Ishikawa (cell line): ENCODE measurements at regions not wholly inside any gene's neighbourhood (a gene's known extent, or its start where the extent isn't known, plus 50 kb on each side); places are given as distances from the start of the nearest gene placed in this dataset.

Experiments
- CEBPB ChIP-seq: IDR thresholded peaks from 2 replicates; pipeline ENCODE4 v1.6.1; 2012
- CREB1 ChIP-seq: IDR thresholded peaks from 2 replicates; pipeline ENCODE4 v1.6.1; 2012; ENCODE audit warnings: low read depth
- EGR1 ChIP-seq: IDR thresholded peaks from 2 replicates; pipeline ENCODE4 v1.6.1; 2012
- EP300 ChIP-seq: IDR thresholded peaks from 2 replicates; pipeline ENCODE4 v1.6.1; 2012; ENCODE audit warnings: borderline replicate concordance
- FOXM1 ChIP-seq: IDR thresholded peaks from 2 replicates; pipeline ENCODE4 v1.6.1; 2012; ENCODE audit warnings: low read depth, borderline replicate concordance
- NFIC ChIP-seq: IDR thresholded peaks from 2 replicates; pipeline ENCODE4 v1.6.1; 2012
- RAD21 ChIP-seq: IDR thresholded peaks from 2 replicates; pipeline ENCODE4 v1.6.1; 2012; ENCODE audit warnings: low read depth
- TAF1 ChIP-seq: IDR thresholded peaks from 2 replicates; pipeline ENCODE4 v1.6.1; 2012; ENCODE audit warnings: low read depth, mild to moderate bottlenecking
- TCF12 ChIP-seq: IDR thresholded peaks from 2 replicates; pipeline ENCODE4 v1.6.1; 2012; ENCODE audit warnings: low read depth
- TEAD4 ChIP-seq: IDR thresholded peaks from 2 replicates; pipeline ENCODE4 v1.6.1; 2012
- USF1 ChIP-seq: IDR thresholded peaks from 2 replicates; pipeline ENCODE4 v1.6.1; 2012
- YY1 ChIP-seq: IDR thresholded peaks from 2 replicates; pipeline ENCODE4 v1.6.1; 2012; ENCODE audit warnings: low read depth
- ZBTB7A ChIP-seq: IDR thresholded peaks from 2 replicates; pipeline ENCODE4 v1.6.1; 2012; ENCODE audit warnings: low read depth
- TF ChIP-seq, protein P1 (sequence below): IDR thresholded peaks from 2 replicates; pipeline ENCODE4 v1.6.1; 2012; ENCODE audit warnings: low read depth, mild to moderate bottlenecking
- TF ChIP-seq, protein P2 (sequence below): IDR thresholded peaks from 2 replicates; pipeline ENCODE4 v1.6.1; 2012

- TF ChIP-seq CEBPB (no peak), ZBTB7A (no peak), EP300 (no peak), TEAD4 (no peak), NFIC (no peak), FOXM1 (no peak), TCF12 (no peak), CREB1 (no peak), USF1 (no peak), RAD21 (no peak), TAF1 (no peak), YY1 (no peak), EGR1 (no peak)
- TF ChIP-seq, protein P1, sequence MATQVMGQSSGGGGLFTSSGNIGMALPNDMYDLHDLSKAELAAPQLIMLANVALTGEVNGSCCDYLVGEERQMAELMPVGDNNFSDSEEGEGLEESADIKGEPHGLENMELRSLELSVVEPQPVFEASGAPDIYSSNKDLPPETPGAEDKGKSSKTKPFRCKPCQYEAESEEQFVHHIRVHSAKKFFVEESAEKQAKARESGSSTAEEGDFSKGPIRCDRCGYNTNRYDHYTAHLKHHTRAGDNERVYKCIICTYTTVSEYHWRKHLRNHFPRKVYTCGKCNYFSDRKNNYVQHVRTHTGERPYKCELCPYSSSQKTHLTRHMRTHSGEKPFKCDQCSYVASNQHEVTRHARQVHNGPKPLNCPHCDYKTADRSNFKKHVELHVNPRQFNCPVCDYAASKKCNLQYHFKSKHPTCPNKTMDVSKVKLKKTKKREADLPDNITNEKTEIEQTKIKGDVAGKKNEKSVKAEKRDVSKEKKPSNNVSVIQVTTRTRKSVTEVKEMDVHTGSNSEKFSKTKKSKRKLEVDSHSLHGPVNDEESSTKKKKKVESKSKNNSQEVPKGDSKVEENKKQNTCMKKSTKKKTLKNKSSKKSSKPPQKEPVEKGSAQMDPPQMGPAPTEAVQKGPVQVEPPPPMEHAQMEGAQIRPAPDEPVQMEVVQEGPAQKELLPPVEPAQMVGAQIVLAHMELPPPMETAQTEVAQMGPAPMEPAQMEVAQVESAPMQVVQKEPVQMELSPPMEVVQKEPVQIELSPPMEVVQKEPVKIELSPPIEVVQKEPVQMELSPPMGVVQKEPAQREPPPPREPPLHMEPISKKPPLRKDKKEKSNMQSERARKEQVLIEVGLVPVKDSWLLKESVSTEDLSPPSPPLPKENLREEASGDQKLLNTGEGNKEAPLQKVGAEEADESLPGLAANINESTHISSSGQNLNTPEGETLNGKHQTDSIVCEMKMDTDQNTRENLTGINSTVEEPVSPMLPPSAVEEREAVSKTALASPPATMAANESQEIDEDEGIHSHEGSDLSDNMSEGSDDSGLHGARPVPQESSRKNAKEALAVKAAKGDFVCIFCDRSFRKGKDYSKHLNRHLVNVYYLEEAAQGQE, result no peak
- TF ChIP-seq, protein P2, sequence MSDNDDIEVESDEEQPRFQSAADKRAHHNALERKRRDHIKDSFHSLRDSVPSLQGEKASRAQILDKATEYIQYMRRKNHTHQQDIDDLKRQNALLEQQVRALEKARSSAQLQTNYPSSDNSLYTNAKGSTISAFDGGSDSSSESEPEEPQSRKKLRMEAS, result no peak
Measured at GRCh38 chr5:158326256-158326655, 467.3 kb upstream of the CLINT1 start.

DNA sequence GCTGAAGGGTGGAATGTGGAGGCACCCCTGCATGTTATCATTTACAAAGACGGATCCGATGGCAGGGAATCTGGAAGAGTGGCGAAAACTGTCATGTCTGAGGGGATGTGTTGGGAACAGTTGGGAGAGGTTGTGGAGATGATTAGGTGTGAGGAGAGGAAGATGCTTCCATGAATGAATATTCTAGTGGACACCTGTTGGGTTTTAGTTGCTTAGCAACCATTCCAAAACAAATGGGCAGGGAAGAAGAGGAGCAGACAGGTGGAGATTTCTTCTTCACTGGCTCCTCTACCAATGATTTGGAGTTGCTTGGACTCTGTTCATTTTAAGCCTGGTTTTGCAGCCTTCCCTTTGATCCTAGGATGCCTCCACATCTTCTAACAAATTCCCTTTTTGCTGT, 465.3 kb upstream of the CLINT1 start:
- TF ChIP-seq USF1, result no peak
- no peak for TF ChIP-seq CREB1
- TF ChIP-seq, protein P1, result no peak
- no peak for TF ChIP-seq TAF1
- TF ChIP-seq TEAD4, result no peak
- TF ChIP-seq EGR1, result no peak

GRCh38 chr5:158322620-158323019, 463.7 kb upstream of the CLINT1 start:
- TF ChIP-seq TEAD4, result no peak

DNA sequence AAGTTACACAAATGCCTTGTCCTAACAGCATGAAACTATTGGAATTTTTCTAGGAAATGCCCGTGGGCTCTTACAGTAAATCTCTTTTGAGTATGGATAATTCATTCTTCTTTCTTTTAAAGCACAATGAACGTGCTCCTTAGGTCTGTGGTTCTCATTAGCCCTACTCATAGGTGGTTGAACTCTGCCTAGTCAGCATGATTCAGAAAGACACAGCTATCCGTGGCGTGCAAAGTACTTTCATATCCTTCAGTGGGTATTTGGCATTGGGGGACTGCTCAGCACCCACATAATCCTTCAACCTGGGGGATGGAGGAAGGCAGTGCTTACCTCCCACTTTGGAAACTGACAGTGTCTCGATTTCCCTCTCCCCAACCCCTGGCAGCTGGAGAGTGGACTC, 462.0 kb upstream of the CLINT1 start:
- TF ChIP-seq NFIC (no peak), CREB1 (no peak)

GRCh38 chr5:158320178-158320674, 461.3 kb upstream of the CLINT1 start:
- 0 out of 2 replicates have a peak, but pooled peaks have one; percentile 14 for TF ChIP-seq NFIC
- TF ChIP-seq TAF1, result no peak
- TF ChIP-seq ZBTB7A, result no peak
- no peak for TF ChIP-seq FOXM1
- TF ChIP-seq CREB1, result no peak

- TF ChIP-seq TCF12 (no peak), TEAD4 (no peak), NFIC (no peak), EGR1 (no peak), TAF1 (no peak), RAD21 (no peak), FOXM1 (no peak), YY1 (no peak)
- TF ChIP-seq, protein P1, result no peak
- TF ChIP-seq, protein P2, result no peak
Measured at GRCh38 chr5:158317507-158317906, 458.6 kb upstream of the CLINT1 start.
